B cell (primary cell): ENCODE measurements at regions not wholly inside any gene's neighbourhood (a gene's known extent, or its start where the extent isn't known, plus 50 kb on each side); places are given as distances from the start of the nearest gene placed in this dataset.

ENCODE experiments used
- ATAC-seq: fragments of 200-7000 bp; cut with Tn5 transposase; one replicate; pipeline ENCODE4 v1.10.0; 2021; ENCODE audit warnings: low read depth, mild to moderate bottlenecking, moderate number of reproducible peaks, moderate library complexity
- CTCF ChIA-PET: fragments of 350-600 bp; sonication (Branson Sonifier 250); formaldehyde crosslinking; loops from one replicate; lab custom pipeline; 2021; ENCODE audit warnings: antibody characterized with exemption, inconsistent platforms; lab: Charles Lee
- POLR2A ChIA-PET: fragments of 350-600 bp; sonication (Branson Sonifier 250); formaldehyde crosslinking; loops from one replicate; lab custom pipeline; 2021; ENCODE audit warnings: antibody characterized with exemption; lab: Charles Lee
- DNase-seq: peaks from one replicate; pipeline ENCODE4 v3.0.0; 2013
- H2AFZ ChIP-seq: 2 replicates; pipeline ENCODE4 v1.6.1; 2012; ENCODE audit warnings: mild to moderate bottlenecking, low read depth, low read length; ENCODE audit not compliant: insufficient read depth, poor library complexity, severe bottlenecking
- H3K27ac ChIP-seq, 2 donors: 1 replicate in 1 of 2; 2 replicates in 1 of 2; pipeline ENCODE4 v1.5.1; 2012 to 2013; ENCODE audit warnings: low read length in 2 of 2, mild to moderate bottlenecking in 2 of 2, moderate library complexity in 1 of 2
- H3K27me3 ChIP-seq, 4 experiments: fragments of 200-600 bp in 1 of 4; sonication (generic) in 1 of 4; replicated peaks in 1 of 4; 1 replicate in 2 of 4; 2 replicates in 2 of 4; pipeline versions ENCODE4 v1.6.1 to v1.7.0; 2013 to 2016; ENCODE audit warnings: low read length in 3 of 4, mild to moderate bottlenecking in 2 of 4, mixed read lengths in 1 of 4, moderate library complexity in 1 of 4; ENCODE audit not compliant: insufficient read depth in 4 of 4, control insufficient read depth in 3 of 4; ENCODE audit errors: control extremely low read depth in 1 of 4
- H3K36me3 ChIP-seq, 2 experiments: replicated peaks in 1 of 2; 1 replicate in 1 of 2; 2 replicates in 1 of 2; pipeline versions ENCODE4 v1.6.1 to v1.7.1; 2013; ENCODE audit warnings: low read length in 1 of 2; ENCODE audit not compliant: insufficient read depth in 2 of 2, control insufficient read depth in 1 of 2; ENCODE audit errors: control extremely low read depth in 1 of 2, extremely low read depth in 1 of 2
- H3K4me1 ChIP-seq, 2 donors: fragments of 200-600 bp in 1 of 2; sonication (generic) in 1 of 2; 1 replicate in 1 of 2; 2 replicates in 1 of 2; pipeline versions ENCODE4 v1.5.1 to v1.6.1; 2013 to 2017; ENCODE audit warnings: low read length in 2 of 2; ENCODE audit not compliant: control insufficient read depth in 2 of 2, insufficient read depth in 2 of 2
- H3K4me2 ChIP-seq: replicated peaks from 2 replicates; pipeline ENCODE3; 2012; ENCODE audit warnings: mild to moderate bottlenecking, low read depth, low read length; ENCODE audit not compliant: poor library complexity, severe bottlenecking
- H3K4me3 ChIP-seq, 5 experiments: fragments of 200-600 bp in 1 of 5; sonication (generic) in 1 of 5; 1 replicate in 3 of 5; 2 replicates in 2 of 5; pipeline versions ENCODE4 v1.5.1 to v1.7.0; 2011 to 2016; ENCODE audit warnings: low read length in 4 of 5, mild to moderate bottlenecking in 4 of 5, low read depth in 2 of 5, control low read depth in 1 of 5, moderate library complexity in 1 of 5; ENCODE audit not compliant: insufficient read depth in 1 of 5; ENCODE audit errors: control extremely low read depth in 1 of 5, extremely low read depth in 1 of 5
- H3K79me2 ChIP-seq: fragments of 200-600 bp; sonication (generic); one replicate; pipeline ENCODE4 v1.6.0; 2016; ENCODE audit warnings: low read length; ENCODE audit not compliant: control insufficient read depth, insufficient read depth
- H3K9ac ChIP-seq: fragments of 200-600 bp; sonication (generic); 2 replicates; pipeline ENCODE4 v1.6.1; 2017; ENCODE audit warnings: mild to moderate bottlenecking, low read length, moderate library complexity
- H3K9me3 ChIP-seq, 3 donors: one replicate each; pipeline versions ENCODE4 v1.6.1 to v1.7.1; 2013; ENCODE audit warnings: low read length in 2 of 3; ENCODE audit not compliant: control insufficient read depth in 2 of 3, insufficient read depth in 1 of 3; ENCODE audit errors: control extremely low read depth in 1 of 3
- H4K20me1 ChIP-seq: 2 replicates; pipeline ENCODE4 v1.6.0; 2012; ENCODE audit warnings: mild to moderate bottlenecking, low read length; ENCODE audit not compliant: insufficient read depth, control insufficient read depth, poor library complexity, severe bottlenecking
- H3K27ac Mint-ChIP-seq: one replicate; pipeline ENCODE4 v1.8.0; 2021; ENCODE audit warnings: mixed read lengths
- H3K27me3 Mint-ChIP-seq: one replicate; pipeline ENCODE4 v1.8.0; 2021; ENCODE audit warnings: mixed read lengths
- H3K4me1 Mint-ChIP-seq: one replicate; pipeline ENCODE4 v1.8.0; 2021; ENCODE audit warnings: mixed read lengths
- H3K4me3 Mint-ChIP-seq: one replicate; pipeline ENCODE4 v1.8.0; 2021; ENCODE audit warnings: mixed read lengths
- H3K9me3 Mint-ChIP-seq: one replicate; pipeline ENCODE4 v1.8.0; 2022; ENCODE audit warnings: mixed read lengths; ENCODE audit not compliant: insufficient read depth
- EZH2 ChIP-seq: IDR thresholded peaks from 2 replicates; pipeline ENCODE4 v1.6.1; 2012; ENCODE audit warnings: borderline replicate concordance, low read depth, mild to moderate bottlenecking, moderate library complexity, low read length; ENCODE audit not compliant: insufficient read depth, poor library complexity, severe bottlenecking
- WGBS: methylation state at CpG from one replicate; pipeline ENCODE4 v1.1.5; 2013; ENCODE audit warnings: missing lambda C conversion rate; ENCODE audit not compliant: insufficient coverage; 5-methylcytosine and 5-hydroxymethylcytosine counted together
- intact Hi-C: fragments of 100-400 bp; cut with micrococcal nuclease; formaldehyde crosslinking; loops from one replicate; pipeline ENCODE4 v1.10.0; 2022
- TF ChIP-seq, protein P1 (sequence below): fragments of 200-600 bp; IDR thresholded peaks from one replicate; pipeline ENCODE4 v1.8.0; 2022; ENCODE audit warnings: antibody characterized with exemption, mild to moderate bottlenecking

DNA sequence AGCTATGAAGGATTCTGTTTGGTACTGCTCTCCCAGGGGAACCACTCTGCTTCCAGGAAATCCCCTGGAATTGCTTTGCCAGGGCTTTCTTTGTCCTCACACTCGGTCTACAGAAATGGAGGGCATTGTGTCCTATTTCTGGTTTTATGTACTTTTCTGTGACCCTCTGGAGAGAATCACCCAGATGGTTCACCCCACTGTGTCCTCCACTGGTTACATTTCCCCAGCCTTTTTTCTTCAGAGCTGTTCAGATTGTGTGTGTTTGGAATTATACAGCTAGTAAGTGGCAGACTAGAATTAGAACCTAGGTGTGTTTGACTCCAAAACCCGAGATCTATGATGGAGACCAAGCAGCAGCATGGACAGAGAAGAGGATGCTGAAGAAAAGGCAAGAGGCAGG is 80.8 kb downstream of the CD164 start:
- WGBS = 71% methylated on average over 1 of the region's 2 CpGs
- no peak overlapping the region for H3K4me2 ChIP-seq

DNA sequence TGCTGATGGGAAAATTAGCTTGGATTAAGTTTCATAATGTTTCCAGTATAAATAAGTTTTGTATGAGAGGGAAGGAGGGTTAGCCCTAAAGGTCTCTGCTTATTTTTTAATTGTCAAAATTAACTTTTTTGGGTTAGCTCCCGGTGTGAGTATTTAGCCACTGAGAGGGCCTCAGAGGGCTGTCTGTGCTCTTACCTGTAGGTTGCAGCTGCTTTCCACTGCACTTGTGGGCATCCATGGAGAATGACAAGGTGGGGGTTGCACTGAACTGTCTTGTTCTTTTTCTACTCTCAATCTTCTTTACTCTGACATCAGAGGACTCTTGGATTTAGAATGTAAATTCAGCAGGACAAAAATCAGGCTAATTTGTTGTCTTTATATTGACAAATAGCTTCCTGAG is 81.4 kb downstream of the CD164 start:
- no peak overlapping the region for H3K9ac ChIP-seq
- H3K9me3 Mint-ChIP-seq = no peaks in the 10 kb centered on the region
- H3K4me1 Mint-ChIP-seq = peaks cover 38% of the 10 kb centered on the region

More for the DNA sequence above, 80.8 kb downstream of the CD164 start:
- Histone ChIP-seq H3K4me3 (no peak overlapping the region), H4K20me1 (no peaks in the 10 kb centered on the region), H3K9ac (no peak overlapping the region), H2AFZ (no peak overlapping the region), H3K79me2 (no peaks in the 10 kb centered on the region), H3K4me1 (peaks cover 26 to 40% of the 10 kb centered on the region in 2 donors), H3K9me3 (no peaks in the 10 kb centered on the region), H3K27ac (no peak overlapping the region), H3K27me3 (no peaks in the 10 kb centered on the region), H3K36me3 (no peaks in the 10 kb centered on the region)
- Mint-ChIP-seq H3K27me3 (no peaks in the 10 kb centered on the region), H3K9me3 (no peaks in the 10 kb centered on the region), H3K4me1 (peaks cover 43% of the 10 kb centered on the region), H3K27ac (no peak overlapping the region), H3K4me3 (no peak overlapping the region)
- ATAC-seq = no peak
- ChIA-PET CTCF (no interaction called here), POLR2A (no interaction called here)
- DNase-seq = no peak
- no peak for TF ChIP-seq EZH2
- TF ChIP-seq, protein P1, sequence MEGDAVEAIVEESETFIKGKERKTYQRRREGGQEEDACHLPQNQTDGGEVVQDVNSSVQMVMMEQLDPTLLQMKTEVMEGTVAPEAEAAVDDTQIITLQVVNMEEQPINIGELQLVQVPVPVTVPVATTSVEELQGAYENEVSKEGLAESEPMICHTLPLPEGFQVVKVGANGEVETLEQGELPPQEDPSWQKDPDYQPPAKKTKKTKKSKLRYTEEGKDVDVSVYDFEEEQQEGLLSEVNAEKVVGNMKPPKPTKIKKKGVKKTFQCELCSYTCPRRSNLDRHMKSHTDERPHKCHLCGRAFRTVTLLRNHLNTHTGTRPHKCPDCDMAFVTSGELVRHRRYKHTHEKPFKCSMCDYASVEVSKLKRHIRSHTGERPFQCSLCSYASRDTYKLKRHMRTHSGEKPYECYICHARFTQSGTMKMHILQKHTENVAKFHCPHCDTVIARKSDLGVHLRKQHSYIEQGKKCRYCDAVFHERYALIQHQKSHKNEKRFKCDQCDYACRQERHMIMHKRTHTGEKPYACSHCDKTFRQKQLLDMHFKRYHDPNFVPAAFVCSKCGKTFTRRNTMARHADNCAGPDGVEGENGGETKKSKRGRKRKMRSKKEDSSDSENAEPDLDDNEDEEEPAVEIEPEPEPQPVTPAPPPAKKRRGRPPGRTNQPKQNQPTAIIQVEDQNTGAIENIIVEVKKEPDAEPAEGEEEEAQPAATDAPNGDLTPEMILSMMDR = no peak
- intact Hi-C loops = no loop called here

More for the DNA sequence above, 81.4 kb downstream of the CD164 start:
- no peak for DNase-seq
- no peaks in the 10 kb centered on the region for H3K79me2 ChIP-seq
- no peak overlapping the region for H3K4me2 ChIP-seq
- H3K4me3 ChIP-seq = no peak overlapping the region
- ChIA-PET POLR2A (no interaction called here), CTCF (no interaction called here)
- no peaks in the 10 kb centered on the region for H3K36me3 ChIP-seq
- no peaks in the 10 kb centered on the region for H3K27me3 ChIP-seq
- Mint-ChIP-seq H3K27ac (no peak overlapping the region), H3K4me3 (no peak overlapping the region), H3K27me3 (no peaks in the 10 kb centered on the region)
- H3K9me3 ChIP-seq = no peaks in the 10 kb centered on the region
- H3K4me1 ChIP-seq = peaks cover 26 to 37% of the 10 kb centered on the region in 2 donors
- intact Hi-C loops = no loop called here
- no peaks in the 10 kb centered on the region for H4K20me1 ChIP-seq
- H3K27ac ChIP-seq = no peak overlapping the region
- no peak overlapping the region for H2AFZ ChIP-seq
- no peak for ATAC-seq
- TF ChIP-seq EZH2 = no peak
- TF ChIP-seq, protein P1 = no peak
- WGBS = 33% methylated on average over 1 of the region's 1 CpG
